HepG2 (cell line): ENCODE measurements at regions not wholly inside any gene's neighbourhood (a gene's known extent, or its start where the extent isn't known, plus 50 kb on each side); places are given as distances from the start of the nearest gene placed in this dataset.

Experiments
- EP300 ChIP-seq, 3 experiments: sonication (generic) in 1 of 3; formaldehyde crosslinking in 1 of 3; IDR thresholded peaks; 2 replicates each; pipeline versions ENCODE4 v1.5.1 to v1.6.1; 2011 to 2020; ENCODE audit warnings: low read depth in 2 of 3, low read length in 2 of 3, borderline replicate concordance in 1 of 3, improper control_type of control experiment in 1 of 3, mild to moderate bottlenecking in 1 of 3, missing genetic modification reagents in 1 of 3, moderate library complexity in 1 of 3
- MTF1 ChIP-seq: sonication (generic); formaldehyde crosslinking; IDR thresholded peaks from 2 replicates; pipeline ENCODE4 v1.5.0; 2020; ENCODE audit warnings: missing genetic modification reagents
- PAX8 ChIP-seq: sonication (generic); formaldehyde crosslinking; IDR thresholded peaks from 2 replicates; pipeline ENCODE4 v1.8.0; 2022; ENCODE audit warnings: mild to moderate bottlenecking, missing genetic modification reagents, borderline replicate concordance
- RAD21 ChIP-seq: fragments of 450-650 bp; formaldehyde crosslinking; IDR thresholded peaks from 2 replicates; pipeline ENCODE4 v1.5.0; 2020; ENCODE audit warnings: mild to moderate bottlenecking
- TARDBP ChIP-seq: sonication (generic); formaldehyde crosslinking; IDR thresholded peaks from 2 replicates; pipeline ENCODE4 v1.8.0; 2022; ENCODE audit warnings: mild to moderate bottlenecking, missing genetic modification reagents
- ZBTB3 ChIP-seq: sonication (generic); formaldehyde crosslinking; IDR thresholded peaks from 2 replicates; pipeline ENCODE4 v1.4.0; 2020; ENCODE audit warnings: low read depth, mild to moderate bottlenecking, moderate library complexity, missing genetic modification reagents, borderline replicate concordance
- ZEB1 ChIP-seq: IDR thresholded peaks from 2 replicates; pipeline ENCODE4 v1.6.1; 2012; ENCODE audit warnings: mild to moderate bottlenecking, low read depth, inconsistent platforms; ENCODE audit not compliant: insufficient replicate concordance
- ZNF619 ChIP-seq: sonication (generic); formaldehyde crosslinking; IDR thresholded peaks from 2 replicates; pipeline ENCODE4 v1.4.0; 2020; ENCODE audit warnings: mild to moderate bottlenecking, missing genetic modification reagents
- TF ChIP-seq, protein P1 (sequence below): sonication (generic); formaldehyde crosslinking; IDR thresholded peaks from 2 replicates; pipeline ENCODE4 v1.5.0; 2020; ENCODE audit warnings: mild to moderate bottlenecking, missing genetic modification reagents, moderate library complexity
- TF ChIP-seq, protein P2 (sequence below): sonication (generic); formaldehyde crosslinking; IDR thresholded peaks from 2 replicates; pipeline ENCODE4 v1.4.0; 2020; ENCODE audit warnings: missing genetic modification reagents
- TF ChIP-seq, protein P3 (sequence below): sonication (generic); formaldehyde crosslinking; IDR thresholded peaks from 2 replicates; pipeline ENCODE4 v1.4.0; 2020; ENCODE audit warnings: missing genetic modification reagents
- TF ChIP-seq, protein P4 (sequence below), 2 experiments: IDR thresholded peaks; 2 replicates each; pipeline ENCODE4 v1.6.1; 2011 to 2012; ENCODE audit warnings: low read length in 2 of 2, borderline replicate concordance in 1 of 2, low read depth in 1 of 2, mild to moderate bottlenecking in 1 of 2, moderate library complexity in 1 of 2

DNA sequence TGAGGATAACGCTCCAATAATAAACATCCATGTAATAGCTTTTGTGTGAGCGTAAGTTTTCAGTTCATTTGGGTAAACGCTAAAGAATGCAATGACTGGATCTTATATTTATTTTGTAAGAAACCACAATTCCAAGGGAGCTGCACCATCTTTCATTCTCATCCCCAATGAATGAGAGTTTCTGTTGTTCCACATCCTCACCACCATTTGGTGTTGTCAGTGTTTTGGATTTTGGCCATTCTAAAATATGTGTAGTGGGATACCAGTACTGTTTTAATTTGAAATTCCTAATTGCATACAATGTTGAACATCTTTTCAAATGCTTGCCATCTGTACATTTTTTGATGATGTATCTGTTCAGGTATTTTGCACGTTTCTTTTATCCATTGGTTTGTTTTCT lies 50.9 kb upstream of the SEMA3D start:
- TF ChIP-seq EP300 (IDR thresholded peaks at IDR 0.05; ENCODE audit: low read depth in 2 of 2, low read length in 2 of 2) (no peak), EP300 (CRISPR knock-in tag; IDR thresholded peaks at IDR 0.05; ENCODE audit: borderline replicate concordance) (no peak), TARDBP (no peak), MTF1 (CRISPR knock-in tag) (no peak), ZEB1 (no peak), RAD21 (no peak), ZBTB3 (no peak), PAX8 (CRISPR knock-in tag) (no peak), ZNF619 (no peak)
- TF ChIP-seq, protein P1, sequence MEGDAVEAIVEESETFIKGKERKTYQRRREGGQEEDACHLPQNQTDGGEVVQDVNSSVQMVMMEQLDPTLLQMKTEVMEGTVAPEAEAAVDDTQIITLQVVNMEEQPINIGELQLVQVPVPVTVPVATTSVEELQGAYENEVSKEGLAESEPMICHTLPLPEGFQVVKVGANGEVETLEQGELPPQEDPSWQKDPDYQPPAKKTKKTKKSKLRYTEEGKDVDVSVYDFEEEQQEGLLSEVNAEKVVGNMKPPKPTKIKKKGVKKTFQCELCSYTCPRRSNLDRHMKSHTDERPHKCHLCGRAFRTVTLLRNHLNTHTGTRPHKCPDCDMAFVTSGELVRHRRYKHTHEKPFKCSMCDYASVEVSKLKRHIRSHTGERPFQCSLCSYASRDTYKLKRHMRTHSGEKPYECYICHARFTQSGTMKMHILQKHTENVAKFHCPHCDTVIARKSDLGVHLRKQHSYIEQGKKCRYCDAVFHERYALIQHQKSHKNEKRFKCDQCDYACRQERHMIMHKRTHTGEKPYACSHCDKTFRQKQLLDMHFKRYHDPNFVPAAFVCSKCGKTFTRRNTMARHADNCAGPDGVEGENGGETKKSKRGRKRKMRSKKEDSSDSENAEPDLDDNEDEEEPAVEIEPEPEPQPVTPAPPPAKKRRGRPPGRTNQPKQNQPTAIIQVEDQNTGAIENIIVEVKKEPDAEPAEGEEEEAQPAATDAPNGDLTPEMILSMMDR (CRISPR knock-in tag) = no peak
- TF ChIP-seq, protein P2, sequence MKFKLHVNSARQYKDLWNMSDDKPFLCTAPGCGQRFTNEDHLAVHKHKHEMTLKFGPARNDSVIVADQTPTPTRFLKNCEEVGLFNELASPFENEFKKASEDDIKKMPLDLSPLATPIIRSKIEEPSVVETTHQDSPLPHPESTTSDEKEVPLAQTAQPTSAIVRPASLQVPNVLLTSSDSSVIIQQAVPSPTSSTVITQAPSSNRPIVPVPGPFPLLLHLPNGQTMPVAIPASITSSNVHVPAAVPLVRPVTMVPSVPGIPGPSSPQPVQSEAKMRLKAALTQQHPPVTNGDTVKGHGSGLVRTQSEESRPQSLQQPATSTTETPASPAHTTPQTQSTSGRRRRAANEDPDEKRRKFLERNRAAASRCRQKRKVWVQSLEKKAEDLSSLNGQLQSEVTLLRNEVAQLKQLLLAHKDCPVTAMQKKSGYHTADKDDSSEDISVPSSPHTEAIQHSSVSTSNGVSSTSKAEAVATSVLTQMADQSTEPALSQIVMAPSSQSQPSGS = no peak
- TF ChIP-seq, protein P3, sequence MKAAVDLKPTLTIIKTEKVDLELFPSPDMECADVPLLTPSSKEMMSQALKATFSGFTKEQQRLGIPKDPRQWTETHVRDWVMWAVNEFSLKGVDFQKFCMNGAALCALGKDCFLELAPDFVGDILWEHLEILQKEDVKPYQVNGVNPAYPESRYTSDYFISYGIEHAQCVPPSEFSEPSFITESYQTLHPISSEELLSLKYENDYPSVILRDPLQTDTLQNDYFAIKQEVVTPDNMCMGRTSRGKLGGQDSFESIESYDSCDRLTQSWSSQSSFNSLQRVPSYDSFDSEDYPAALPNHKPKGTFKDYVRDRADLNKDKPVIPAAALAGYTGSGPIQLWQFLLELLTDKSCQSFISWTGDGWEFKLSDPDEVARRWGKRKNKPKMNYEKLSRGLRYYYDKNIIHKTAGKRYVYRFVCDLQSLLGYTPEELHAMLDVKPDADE = no peak
- TF ChIP-seq, protein P4, sequence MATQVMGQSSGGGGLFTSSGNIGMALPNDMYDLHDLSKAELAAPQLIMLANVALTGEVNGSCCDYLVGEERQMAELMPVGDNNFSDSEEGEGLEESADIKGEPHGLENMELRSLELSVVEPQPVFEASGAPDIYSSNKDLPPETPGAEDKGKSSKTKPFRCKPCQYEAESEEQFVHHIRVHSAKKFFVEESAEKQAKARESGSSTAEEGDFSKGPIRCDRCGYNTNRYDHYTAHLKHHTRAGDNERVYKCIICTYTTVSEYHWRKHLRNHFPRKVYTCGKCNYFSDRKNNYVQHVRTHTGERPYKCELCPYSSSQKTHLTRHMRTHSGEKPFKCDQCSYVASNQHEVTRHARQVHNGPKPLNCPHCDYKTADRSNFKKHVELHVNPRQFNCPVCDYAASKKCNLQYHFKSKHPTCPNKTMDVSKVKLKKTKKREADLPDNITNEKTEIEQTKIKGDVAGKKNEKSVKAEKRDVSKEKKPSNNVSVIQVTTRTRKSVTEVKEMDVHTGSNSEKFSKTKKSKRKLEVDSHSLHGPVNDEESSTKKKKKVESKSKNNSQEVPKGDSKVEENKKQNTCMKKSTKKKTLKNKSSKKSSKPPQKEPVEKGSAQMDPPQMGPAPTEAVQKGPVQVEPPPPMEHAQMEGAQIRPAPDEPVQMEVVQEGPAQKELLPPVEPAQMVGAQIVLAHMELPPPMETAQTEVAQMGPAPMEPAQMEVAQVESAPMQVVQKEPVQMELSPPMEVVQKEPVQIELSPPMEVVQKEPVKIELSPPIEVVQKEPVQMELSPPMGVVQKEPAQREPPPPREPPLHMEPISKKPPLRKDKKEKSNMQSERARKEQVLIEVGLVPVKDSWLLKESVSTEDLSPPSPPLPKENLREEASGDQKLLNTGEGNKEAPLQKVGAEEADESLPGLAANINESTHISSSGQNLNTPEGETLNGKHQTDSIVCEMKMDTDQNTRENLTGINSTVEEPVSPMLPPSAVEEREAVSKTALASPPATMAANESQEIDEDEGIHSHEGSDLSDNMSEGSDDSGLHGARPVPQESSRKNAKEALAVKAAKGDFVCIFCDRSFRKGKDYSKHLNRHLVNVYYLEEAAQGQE (IDR thresholded peaks at IDR 0.05; ENCODE audit: borderline replicate concordance in 1 of 2, low read depth in 1 of 2, low read length in 2 of 2) = no peak
